ENCODE measurements at regions not wholly inside any gene's neighbourhood (a gene's known extent, or its start where the extent isn't known, plus 50 kb on each side); places are given as distances from the start of the nearest gene placed in this dataset.
"Not testable (repeated sequence)": the region's sequence is repeated elsewhere in the genome, so short reads cannot be mapped to it uniquely, and the experiment has no call there.

GRCh38 chr12:74663958-74664357 lies 126.3 kb downstream of the ATXN7L3B start:
- no peak for ATAC-seq
- intact Hi-C loops (cut with DNase I): no loop called here

GRCh38 chr12:74665690-74666089 lies 128.1 kb downstream of the ATXN7L3B start:
- no peaks in the 10 kb centered on the region for H3K36me3 ChIP-seq
- no peaks in the 10 kb centered on the region for H3K4me1 ChIP-seq
- no peaks in the 10 kb centered on the region for H3K27me3 ChIP-seq
- no peak for ATAC-seq
- no peak for DNase-seq
- intact Hi-C loops (cut with DNase I): no loop called here
- H3K27ac ChIP-seq: no peak overlapping the region
- no peak for TF ChIP-seq CTCF (IDR thresholded peaks at IDR 0.05)
- no peaks in the 10 kb centered on the region for H3K9me3 ChIP-seq
- no peak overlapping the region for H3K4me3 ChIP-seq

More at GRCh38 chr12:74663958-74664357, 126.3 kb downstream of the ATXN7L3B start:
- H3K4me1 ChIP-seq: no peaks in the 10 kb centered on the region
- no peaks in the 10 kb centered on the region for H3K27me3 ChIP-seq
- no peaks in the 10 kb centered on the region for H3K36me3 ChIP-seq
- H3K4me3 ChIP-seq: no peak overlapping the region
- no peaks in the 10 kb centered on the region for H3K9me3 ChIP-seq
- TF ChIP-seq CTCF (IDR thresholded peaks at IDR 0.05): no peak
- no peak overlapping the region for H3K27ac ChIP-seq
- peak in 1 of 4 donors; percentile 65 for DNase-seq

- no peaks in the 10 kb centered on the region for H3K27me3 ChIP-seq
- ATAC-seq (no peak), DNase-seq (no peak)
- no peaks in the 10 kb centered on the region for H3K4me1 ChIP-seq
- no peaks in the 10 kb centered on the region for H3K36me3 ChIP-seq
- TF ChIP-seq CTCF (IDR thresholded peaks at IDR 0.05): no peak
- intact Hi-C loops (cut with DNase I): no loop called here
- H3K4me3 ChIP-seq: no peak overlapping the region
- H3K27ac ChIP-seq: no peak overlapping the region
- H3K9me3 ChIP-seq: no peaks in the 10 kb centered on the region
Observed at GRCh38 chr12:74671421-74671820, 133.8 kb downstream of the ATXN7L3B start.

GRCh38 chr12:74676955-74677354 lies 139.3 kb downstream of the ATXN7L3B start:
- H3K4me3 ChIP-seq; H3K36me3 ChIP-seq; ATAC-seq; H3K4me1 ChIP-seq; intact Hi-C loops (cut with DNase I); H3K27ac ChIP-seq; DNase-seq; H3K27me3 ChIP-seq; H3K9me3 ChIP-seq: not testable (repeated sequence)

- Histone ChIP-seq H3K27ac (no peak overlapping the region), H3K4me1 (no peaks in the 10 kb centered on the region), H3K4me3 (no peak overlapping the region), H3K27me3 (no peaks in the 10 kb centered on the region), H3K36me3 (no peaks in the 10 kb centered on the region), H3K9me3 (no peaks in the 10 kb centered on the region)
- DNase-seq: no peak
- no peak for ATAC-seq
- intact Hi-C loops (cut with DNase I): no loop called here
- no peak for TF ChIP-seq CTCF (IDR thresholded peaks at IDR 0.05)
Observed at GRCh38 chr12:74685385-74685784, 147.8 kb downstream of the ATXN7L3B start.

GRCh38 chr12:74689071-74689655 lies 151.5 kb downstream of the ATXN7L3B start:
- Histone ChIP-seq H3K27me3 (no peaks in the 10 kb centered on the region), H3K36me3 (no peaks in the 10 kb centered on the region), H3K4me1 (no peaks in the 10 kb centered on the region), H3K4me3 (no peak overlapping the region), H3K27ac (no peak overlapping the region), H3K9me3 (no peaks in the 10 kb centered on the region)
- peak; percentile 24 for ATAC-seq
- peak in 2 of 4 donors; percentile 30 to 49 for DNase-seq
- peak; percentile 35 to 49 for TF ChIP-seq CTCF (IDR thresholded peaks at IDR 0.05)
- intact Hi-C loops (cut with DNase I): no loop called here

Data from left lung (tissue), 4 donors.